GM12878 (cell line): ENCODE measurements at regions not wholly inside any gene's neighbourhood (a gene's known extent, or its start where the extent isn't known, plus 50 kb on each side); places are given as distances from the start of the nearest gene placed in this dataset.

Source experiments
- ATAC-seq: fragments of 200-7000 bp; cut with Tn5 transposase; 3 replicates; pipeline ENCODE4 v1.9.1; 2020; ENCODE audit warnings: mild to moderate bottlenecking, moderate library complexity
- BruUV-seq: library from RNA; stranded (reverse); fragments of 400-500 nt; replicated peaks from 2 replicates; lab custom pipeline; 2021; lab: Mats Ljungman, UMichigan
- CTCF ChIA-PET: fragments of 300-600 bp; sonication (Branson Sonifier 250); formaldehyde crosslinking; extraction: SDS; loops from one replicate; lab custom pipeline; 2021; ENCODE audit warnings: inconsistent platforms; lab: Yijun Ruan, JAX
- POLR2A ChIA-PET: fragments of 350-600 bp; formaldehyde crosslinking; extraction: SDS; loops from one replicate; lab custom pipeline; 2021; ENCODE audit warnings: inconsistent platforms; lab: Charles Lee
- RAD21 ChIA-PET: fragments of 300-600 bp; sonication (Branson Sonifier 250); formaldehyde crosslinking; loops from one replicate; lab custom pipeline; 2023; ENCODE audit warnings: antibody characterized with exemption; ENCODE audit not compliant: unreplicated experiment; lab: Charles Lee
- SMC1A ChIA-PET: fragments of 300-600 bp; sonication (Branson Sonifier 250); formaldehyde crosslinking; loops from one replicate; lab custom pipeline; 2023; ENCODE audit not compliant: unreplicated experiment, uncharacterized antibody; lab: Charles Lee
- DNase-seq: peaks from one replicate; pipeline ENCODE4 v3.0.0-alpha.2; 2011; ENCODE audit warnings: low read depth, low spot score
- FAIRE-seq: peaks from 3 replicates; lab custom pipeline; 2011; peaks lifted over from hg19 to GRCh38; lab: Jason Lieb, UNC
- H2AFZ ChIP-seq: 2 replicates; pipeline ENCODE4 v1.6.0; 2011; ENCODE audit warnings: low read depth, low read length, control low read depth; ENCODE audit not compliant: control insufficient read depth
- H3K27ac ChIP-seq: 2 replicates; pipeline ENCODE4 v1.5.1; 2011; ENCODE audit warnings: control low read depth; ENCODE audit not compliant: control insufficient read depth, insufficient read depth
- H3K27me3 ChIP-seq, 2 experiments: replicated peaks in 1 of 2; 2 replicates each; pipeline versions ENCODE4 v1.6.0 to v1.6.1; 2011; ENCODE audit warnings: low read length in 1 of 2; ENCODE audit not compliant: control insufficient read depth in 2 of 2, insufficient read depth in 2 of 2
- H3K36me3 ChIP-seq, 2 experiments: 2 replicates each; pipeline ENCODE4 v1.5.1; 2011; ENCODE audit warnings: low read length in 1 of 2; ENCODE audit not compliant: control insufficient read depth in 2 of 2, insufficient read depth in 2 of 2
- H3K4me1 ChIP-seq: 2 replicates; pipeline ENCODE4 v1.6.1; 2011; ENCODE audit warnings: mild to moderate bottlenecking, low read length, moderate library complexity, mixed read lengths; ENCODE audit not compliant: control insufficient read depth, insufficient read depth
- H3K4me2 ChIP-seq: 2 replicates; pipeline ENCODE4 v1.6.0; 2011; ENCODE audit warnings: control low read depth; ENCODE audit not compliant: control insufficient read depth, insufficient read depth
- H3K4me3 ChIP-seq: fragments of 200-600 bp; sonication (generic); 2 replicates; pipeline ENCODE4 v1.5.1; 2016
- H3K79me2 ChIP-seq: 2 replicates; pipeline ENCODE4 v1.6.0; 2011; ENCODE audit warnings: low read length; ENCODE audit not compliant: control insufficient read depth, insufficient read depth
- H3K9ac ChIP-seq: 2 replicates; pipeline ENCODE4 v1.8.0; 2011; ENCODE audit warnings: low read length, control low read depth, mixed read lengths; ENCODE audit not compliant: control insufficient read depth, insufficient read depth
- H3K9me3 ChIP-seq: replicated peaks from 3 replicates; pipeline ENCODE4 v1.5.1; 2011; ENCODE audit warnings: mild to moderate bottlenecking, low read length; ENCODE audit not compliant: control insufficient read depth, insufficient read depth
- H4K20me1 ChIP-seq: 2 replicates; pipeline ENCODE4 v1.6.0; 2011; ENCODE audit not compliant: control insufficient read depth, insufficient read depth
- E2F4 ChIP-seq: IDR thresholded peaks from 2 replicates; pipeline ENCODE4 v1.6.1; 2012; ENCODE audit warnings: low read depth, low read length, improper control_type of control experiment
- E4F1 ChIP-seq: fragments of 450-650 bp; IDR thresholded peaks from 2 replicates; pipeline ENCODE4 v1.6.1; 2018; ENCODE audit warnings: borderline replicate concordance, mild to moderate bottlenecking; ENCODE audit not compliant: partially characterized antibody
- IRF3 ChIP-seq: fragments of 450-650 bp; IDR thresholded peaks from 2 replicates; pipeline ENCODE4 v1.6.1; 2014; ENCODE audit warnings: mild to moderate bottlenecking
- KAT2A ChIP-seq: conservative IDR thresholded peaks from 2 replicates; pipeline ENCODE4 v1.6.1; 2011; ENCODE audit warnings: low read depth, low read length; ENCODE audit not compliant: control insufficient read depth
- MEF2B ChIP-seq: fragments of 450-650 bp; IDR thresholded peaks from 2 replicates; pipeline ENCODE4 v1.6.1; 2018; ENCODE audit warnings: mild to moderate bottlenecking, moderate library complexity; ENCODE audit not compliant: partially characterized antibody, poor library complexity, severe bottlenecking
- NFYB ChIP-seq: IDR thresholded peaks from 2 replicates; pipeline ENCODE4 v1.6.1; 2011; ENCODE audit warnings: low read depth, mild to moderate bottlenecking, low read length, improper control_type of control experiment, moderate library complexity; ENCODE audit not compliant: insufficient read depth
- STAT1 ChIP-seq: fragments of 450-650 bp; conservative IDR thresholded peaks from 2 replicates; pipeline ENCODE4 v1.6.1; 2014; ENCODE audit warnings: antibody characterized with exemption, mild to moderate bottlenecking
- SUZ12 ChIP-seq: fragments of 200-600 bp; sonication (generic); IDR thresholded peaks from one replicate; pipeline ENCODE4 v1.6.1; 2018; ENCODE audit warnings: antibody characterized with exemption, mild to moderate bottlenecking; ENCODE audit not compliant: unreplicated experiment
- TARDBP ChIP-seq: IDR thresholded peaks from 2 replicates; pipeline ENCODE4 v1.6.1; 2016; ENCODE audit warnings: borderline replicate concordance
- USF1 ChIP-seq: IDR thresholded peaks from 2 replicates; pipeline ENCODE4 v1.6.1; 2011; ENCODE audit warnings: borderline replicate concordance, low read depth, mild to moderate bottlenecking, moderate library complexity, mixed read lengths, low read length; ENCODE audit not compliant: insufficient read depth; ENCODE audit errors: extremely low read length
- ZNF24 ChIP-seq: fragments of 450-650 bp; IDR thresholded peaks from 2 replicates; pipeline ENCODE4 v1.6.1; 2017; ENCODE audit warnings: antibody characterized with exemption, mild to moderate bottlenecking
- ZNF592 ChIP-seq: fragments of 450-650 bp; IDR thresholded peaks from 2 replicates; pipeline ENCODE4 v1.6.1; 2017; ENCODE audit warnings: mild to moderate bottlenecking, moderate library complexity
- WGBS: methylation state at CpG from one replicate; pipeline ENCODE4 v1.1.6; 2016; ENCODE audit warnings: low lambda C conversion rate; ENCODE audit not compliant: insufficient replicate concordance, insufficient coverage; ENCODE audit errors: missing lambda C conversion rate; 5-methylcytosine and 5-hydroxymethylcytosine counted together
- in situ Hi-C: fragments of 300-500 bp; cut with MboI; formaldehyde crosslinking; loops from 9 replicates; pipeline ENCODE4 v1.14.3; 2018; ENCODE audit warnings: mixed read lengths
- intact Hi-C: fragments of 100-400 bp; cut with micrococcal nuclease; formaldehyde crosslinking; loops from one replicate; pipeline ENCODE4 v1.14.2; 2022; ENCODE audit not compliant: unreplicated experiment

- TF ChIP-seq TARDBP (no peak), E2F4 (no peak), ZNF24 (no peak), SUZ12 (no peak), E4F1 (no peak), NFYB (no peak), KAT2A (no peak)
- TF ChIP-seq, all 136 proteins: peak for 0
Observed at GRCh38 chr5:124234022-124234769, 512.2 kb downstream of the ZNF608 start (continued).

GRCh38 chr5:124232515-124232914, 513.9 kb downstream of the ZNF608 start:
- no TSS peak for BruUV-seq
- POLR2A ChIA-PET, result no interaction called here
- no peak for TF ChIP-seq IRF3
- TF ChIP-seq STAT1, result no peak
- no peak for TF ChIP-seq USF1
- TF ChIP-seq ZNF592, result no peak
- TF ChIP-seq MEF2B, result no peak

More at GRCh38 chr5:124232515-124232914, 513.9 kb downstream of the ZNF608 start:
- FAIRE-seq, result no peak
- H3K9me3 ChIP-seq, result no peaks in the 10 kb centered on the region
- H3K4me3 ChIP-seq, result no peak overlapping the region
- ChIA-PET CTCF (interaction anchor here (0.6 kb wide), 1 partner anchor 12 kb away, joined by 3 read pairs; no protein-coding TSS in a partner anchor), RAD21 (no interaction called here), SMC1A (no interaction called here)
- H3K4me2 ChIP-seq, result no peak overlapping the region
- no peak overlapping the region for H3K27ac ChIP-seq
- in situ Hi-C loops, result no loop called here
- intact Hi-C loops, result no loop called here
- H4K20me1 ChIP-seq, result no peaks in the 10 kb centered on the region
- no peaks in the 10 kb centered on the region for H3K36me3 ChIP-seq
- H3K79me2 ChIP-seq, result no peaks in the 10 kb centered on the region
- 30% methylated on average over 10 of the region's 10 CpGs for WGBS
- no peaks in the 10 kb centered on the region for H3K4me1 ChIP-seq
- no peaks in the 10 kb centered on the region for H3K27me3 ChIP-seq
- DNase-seq, result no peak
- no peak for ATAC-seq
- no peak overlapping the region for H3K9ac ChIP-seq
- no peak overlapping the region for H2AFZ ChIP-seq
